HS-27A (cell line): ENCODE measurements at regions not wholly inside any gene's neighbourhood (a gene's known extent, or its start where the extent isn't known, plus 50 kb on each side); places are given as distances from the start of the nearest gene placed in this dataset.
"Not testable (repeated sequence)": the region's sequence is repeated elsewhere in the genome, so short reads cannot be mapped to it uniquely, and the experiment has no call there.

Experiments
- DNase-seq: peaks from one replicate; pipeline ENCODE4 v3.0.0-alpha.2; 2012; ENCODE audit warnings: low read depth, missing footprints

DNA sequence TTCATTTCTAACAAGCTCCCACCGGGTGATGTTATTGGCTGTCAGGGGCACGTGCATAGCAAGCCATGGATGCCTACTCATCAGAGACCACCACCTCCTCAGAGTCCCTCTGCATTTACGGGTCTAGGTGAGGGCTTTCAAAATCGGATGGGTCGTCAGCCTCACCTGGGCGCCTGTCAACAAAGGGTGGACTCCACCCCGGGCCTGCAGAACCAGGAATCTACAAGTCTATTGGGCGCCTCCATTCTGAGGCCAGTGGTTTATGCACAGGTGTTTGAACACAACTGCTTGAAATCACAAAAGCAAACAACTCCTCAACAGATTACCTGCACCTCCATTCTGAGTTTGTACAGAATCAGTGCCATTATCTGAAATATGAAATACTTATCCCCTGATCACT is 318.9 kb downstream of the PTTG2 start:
- no peak for DNase-seq

DNA sequence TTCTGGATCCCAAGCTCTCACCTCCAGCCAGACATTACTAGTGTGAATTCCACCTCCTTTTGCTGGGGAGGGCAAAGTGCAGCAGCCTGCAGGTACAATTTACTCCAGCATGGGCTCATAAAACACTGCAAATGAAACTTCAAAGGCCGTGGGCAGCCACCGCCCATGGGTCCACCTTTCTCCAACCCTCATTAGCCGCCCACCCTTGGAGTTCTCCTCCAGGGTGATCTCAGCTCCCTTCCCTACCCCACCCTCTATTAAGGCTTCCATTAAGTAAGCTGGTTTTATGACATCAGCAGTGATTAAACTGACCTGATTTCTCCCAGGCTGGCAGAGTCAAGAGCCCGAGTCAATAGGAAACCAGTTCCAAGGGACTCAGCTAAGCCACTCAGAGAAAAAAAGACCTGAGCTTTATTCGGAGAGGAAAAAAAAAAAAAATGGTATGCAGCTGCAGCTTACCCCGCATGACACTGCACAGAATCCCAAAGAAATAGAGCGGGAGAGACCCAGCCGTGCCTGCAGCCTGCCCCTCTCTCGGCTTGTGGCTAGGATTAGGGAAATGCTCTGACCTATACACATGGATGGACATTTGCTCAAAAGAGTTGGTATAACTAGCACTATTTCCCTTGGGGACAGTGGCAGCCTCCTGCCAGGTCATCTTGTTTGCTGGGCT is 319.6 kb downstream of the PTTG2 start:
- DNase-seq, result no peak

DNA sequence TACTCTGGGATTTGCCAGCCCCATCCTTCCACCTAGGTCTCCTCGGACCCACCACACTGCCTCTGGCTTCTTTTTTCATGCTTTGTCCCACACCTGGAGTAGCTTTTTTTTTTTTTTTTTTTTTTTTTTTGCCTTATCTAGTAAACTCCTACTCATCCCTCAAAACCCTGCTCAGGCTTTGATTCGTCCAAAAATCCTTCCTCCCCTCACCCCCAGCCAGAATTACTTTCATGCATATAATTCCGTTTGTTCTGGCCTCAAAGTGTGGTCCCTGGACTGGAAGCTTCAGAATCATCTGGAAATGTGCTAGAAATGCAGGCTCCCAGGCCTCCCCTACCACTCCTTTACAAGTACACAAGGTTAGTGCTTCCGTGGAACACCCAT is 320.1 kb downstream of the PTTG2 start:
- no peak for DNase-seq

DNA sequence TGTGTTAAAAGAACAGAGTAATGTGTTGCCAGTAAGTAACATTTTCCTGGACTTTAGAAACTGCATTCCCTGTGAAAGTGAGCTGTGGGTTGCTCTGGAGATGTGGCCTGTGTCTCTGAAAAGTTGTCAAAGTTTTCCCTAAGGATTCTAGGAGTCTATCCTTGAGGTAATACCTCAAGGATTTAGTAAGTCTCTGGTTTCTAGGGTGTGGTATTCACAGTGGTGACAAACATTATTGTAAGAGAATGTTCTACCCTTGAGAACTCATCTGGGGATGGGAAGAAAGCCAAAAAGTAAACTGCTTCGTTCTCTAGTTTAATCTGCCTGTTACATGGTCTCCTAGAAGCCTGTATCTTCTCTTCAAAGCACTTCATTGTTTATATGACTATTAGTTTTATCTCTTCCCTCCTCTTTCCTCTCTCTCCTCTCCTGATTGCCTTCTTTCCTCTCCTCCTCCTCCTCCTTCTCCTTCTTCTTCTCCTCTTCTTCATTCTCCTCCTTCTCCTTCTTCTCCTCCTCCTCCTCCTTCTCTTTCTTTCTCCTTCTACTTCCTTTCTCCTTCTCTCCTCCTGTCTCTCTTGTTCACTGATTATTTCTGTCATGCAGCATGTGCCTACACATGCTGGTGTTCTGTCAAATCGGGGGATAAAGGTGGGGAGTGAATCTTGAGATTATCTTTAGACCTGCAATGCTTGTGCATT is 321.3 kb downstream of the PTTG2 start:
- DNase-seq, result no peak

DNA sequence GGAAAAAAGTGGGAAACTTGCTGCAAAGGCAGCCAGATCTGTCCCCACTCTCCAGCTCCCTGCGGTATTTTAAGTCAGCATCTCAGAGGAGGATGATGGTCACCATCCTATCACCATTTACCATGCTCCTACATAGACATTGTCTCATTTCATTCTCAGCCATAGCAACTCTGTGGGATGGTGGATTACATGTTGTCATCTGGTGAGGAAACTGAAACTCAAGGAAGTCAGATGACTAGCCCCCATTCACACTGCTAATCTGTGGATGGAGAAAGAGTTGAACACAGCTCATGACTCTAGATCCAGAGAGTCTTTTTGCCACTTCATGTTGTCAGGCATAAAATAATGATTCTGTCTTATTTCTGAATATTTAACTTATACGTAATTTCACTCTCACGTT is 323.5 kb downstream of the PTTG2 start:
- DNase-seq, result no peak

DNA sequence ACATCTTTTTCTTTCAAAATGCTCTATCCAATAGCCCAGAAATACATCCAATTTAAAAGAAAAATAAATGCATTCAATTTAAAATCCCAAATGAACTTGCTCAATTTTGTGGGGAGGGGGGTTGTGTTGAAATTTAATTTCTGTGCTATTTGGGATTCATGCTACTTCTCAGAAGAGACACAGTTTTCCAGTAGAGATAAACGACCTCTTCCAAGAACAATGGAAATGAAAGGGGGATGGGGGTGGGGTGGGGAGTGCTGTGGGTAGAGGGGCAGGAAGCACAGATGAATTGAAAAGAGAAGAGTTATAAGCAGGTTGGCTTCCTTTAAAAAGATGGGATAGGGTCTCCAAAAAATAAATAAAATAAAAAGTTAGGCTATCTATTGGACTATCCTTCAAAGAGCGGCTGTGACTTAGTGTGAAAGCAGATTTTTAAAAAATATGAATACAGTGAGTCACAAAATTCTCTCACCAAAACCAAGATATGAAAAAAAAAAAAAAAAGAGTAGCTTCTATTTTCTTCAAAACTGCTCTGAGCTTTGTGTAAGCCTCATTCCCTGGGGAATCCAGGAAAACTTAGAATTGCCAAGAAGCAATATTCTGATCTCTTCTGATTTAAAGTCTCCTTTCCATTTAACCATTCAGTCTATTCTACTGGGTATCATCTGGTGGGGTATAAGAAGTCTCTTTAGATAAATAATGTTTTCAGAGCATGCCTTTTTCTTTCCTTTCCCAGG is 324.3 kb downstream of the PTTG2 start:
- DNase-seq, result no peak

DNA sequence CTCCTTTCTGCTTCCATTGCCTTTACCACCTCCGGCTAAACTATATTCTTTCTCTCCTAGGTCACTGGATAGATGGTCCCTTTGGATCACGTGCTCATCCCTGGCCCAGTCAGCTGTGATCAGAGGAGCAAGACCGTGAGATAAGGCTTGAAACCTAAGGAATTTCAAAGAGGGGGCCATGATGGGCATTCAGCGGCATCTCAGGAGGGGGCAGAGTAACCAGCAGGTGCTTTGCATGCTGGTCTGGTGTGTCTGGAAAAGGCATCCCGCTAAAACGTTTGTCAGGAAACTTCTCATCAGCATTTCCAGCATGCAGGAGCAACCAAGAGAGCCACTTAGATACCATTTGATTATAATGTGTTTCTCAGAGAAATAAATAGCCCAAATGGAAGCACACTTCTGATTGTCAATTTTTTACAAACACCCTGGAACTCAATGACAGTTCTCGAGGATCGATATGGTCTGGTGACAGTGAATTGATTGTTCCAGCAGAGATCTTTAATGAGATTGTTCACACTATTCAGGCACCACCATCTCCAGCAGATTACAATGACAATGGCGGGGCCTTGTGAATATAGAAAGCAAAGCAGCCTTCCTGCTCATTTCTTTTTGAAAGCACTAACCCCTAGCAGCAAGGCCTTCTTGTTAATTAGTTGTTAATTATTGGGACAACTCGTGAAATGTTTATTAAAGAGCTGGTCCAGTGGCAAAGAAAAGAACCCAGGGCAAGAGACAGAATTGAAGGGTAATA is 327.1 kb downstream of the PTTG2 start:
- no peak for DNase-seq

DNA sequence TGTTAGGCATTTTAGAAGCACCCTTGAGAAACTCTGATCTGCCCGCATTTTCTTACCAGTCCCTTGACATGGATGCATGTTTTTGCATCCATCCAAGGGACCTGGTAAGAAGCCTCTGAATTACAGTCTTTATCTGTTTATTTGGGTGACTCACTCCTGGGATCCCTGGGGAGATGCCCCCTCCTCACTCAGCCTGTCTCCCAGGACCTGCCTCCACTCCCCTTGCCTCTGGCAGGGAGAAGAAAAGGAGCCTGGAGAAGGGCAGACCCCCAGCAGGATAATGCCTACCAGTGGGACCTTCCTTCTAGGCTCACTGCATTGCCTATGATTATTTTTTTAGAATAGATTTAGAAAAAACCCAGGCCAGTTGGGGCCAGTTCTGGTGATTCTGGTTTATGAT is 329.4 kb downstream of the PTTG2 start:
- no peak for DNase-seq

DNA sequence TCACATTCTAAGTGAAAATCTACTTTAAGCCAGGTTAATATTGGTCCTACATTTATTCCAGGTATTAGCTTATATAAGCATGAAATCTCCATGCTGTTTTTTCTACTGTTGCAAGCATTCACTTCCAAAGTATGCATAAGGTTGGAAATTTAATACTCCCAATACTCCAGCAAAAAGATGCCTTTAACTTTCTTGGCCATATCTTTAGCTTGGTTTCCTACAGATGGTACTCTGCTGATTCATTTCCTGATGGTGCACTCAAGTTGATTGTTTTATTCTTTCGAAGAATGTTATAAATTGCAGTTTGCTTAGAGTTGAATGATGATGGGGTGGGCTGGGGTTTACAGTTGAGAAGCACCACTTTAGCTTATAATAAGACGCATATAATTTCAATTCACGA is 330.2 kb downstream of the PTTG2 start:
- DNase-seq, result no peak

DNA sequence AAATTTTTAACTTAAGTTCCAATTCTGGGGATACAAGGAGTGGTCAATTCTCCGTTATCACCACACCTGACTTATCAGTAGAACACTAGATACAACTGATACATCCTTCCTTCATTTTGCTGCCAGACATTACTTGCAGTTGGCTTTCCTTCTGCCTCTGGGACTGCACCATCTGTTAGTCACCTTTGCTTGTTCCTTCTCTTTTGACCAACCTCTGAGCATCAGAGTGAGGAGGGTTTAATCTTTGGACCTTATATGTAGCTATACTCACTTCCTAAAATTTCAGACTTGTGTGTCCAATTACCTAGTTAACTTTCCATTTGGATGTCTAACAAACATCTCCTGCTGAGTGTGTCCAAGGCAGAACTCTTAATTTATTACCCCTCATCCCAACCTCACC is 330.7 kb downstream of the PTTG2 start:
- DNase-seq, result no peak

DNA sequence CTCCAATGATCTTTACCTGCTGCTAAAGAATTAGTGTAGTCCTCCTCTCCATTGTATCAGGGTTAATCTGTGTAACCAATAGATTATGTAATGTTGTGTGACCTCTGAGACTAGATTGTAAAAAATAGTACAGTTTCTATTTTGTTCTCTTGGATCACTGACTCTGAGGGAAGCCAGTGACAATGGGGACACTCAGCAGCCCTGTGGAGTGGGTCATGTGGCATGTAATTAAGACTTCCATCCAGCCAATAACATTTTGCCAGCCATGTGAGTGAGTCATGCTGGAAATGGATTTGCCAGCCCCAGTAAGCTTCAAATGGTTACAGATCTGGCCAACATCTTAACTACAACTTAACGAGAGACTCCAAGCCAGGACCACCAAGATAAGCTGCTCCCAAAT is 332.3 kb downstream of the PTTG2 start:
- no peak for DNase-seq

DNA sequence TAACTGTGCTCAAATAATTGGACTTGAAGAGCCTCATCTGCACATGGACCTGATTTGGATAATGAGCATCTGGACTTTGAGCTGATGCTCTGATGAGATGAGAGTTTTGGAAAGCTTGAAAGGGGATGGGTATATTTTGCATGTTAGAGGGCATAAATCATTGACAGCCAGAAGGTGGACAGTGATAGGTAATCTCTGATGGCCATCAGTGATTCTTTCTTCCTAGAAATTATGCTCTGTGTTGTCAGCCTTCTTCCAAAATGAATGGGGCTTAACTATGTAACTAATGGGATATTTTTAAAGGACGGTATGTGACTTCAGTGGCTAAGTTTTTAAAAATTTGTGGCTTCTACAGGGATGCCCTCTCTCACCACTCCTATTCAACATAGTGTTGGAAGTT is 334.0 kb downstream of the PTTG2 start:
- no peak for DNase-seq

DNA sequence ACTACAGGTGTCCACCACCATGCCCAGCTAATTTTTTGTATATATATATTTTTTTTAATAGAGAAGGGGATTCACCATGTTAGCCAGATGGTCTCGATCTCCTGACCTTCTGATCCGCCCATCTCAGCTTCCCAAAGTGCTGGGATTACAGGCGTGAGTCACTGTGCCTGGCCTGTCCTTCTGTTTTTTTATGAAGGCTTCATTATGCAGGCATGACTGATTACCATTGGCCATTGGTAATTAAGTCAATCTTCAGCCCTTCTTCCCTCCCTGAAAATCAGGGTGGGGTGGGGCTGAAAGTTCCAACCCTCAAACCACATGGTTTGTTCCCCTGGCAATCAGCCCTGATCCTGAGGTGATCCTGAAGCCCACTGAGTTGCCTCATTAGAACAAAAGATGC is 336.9 kb downstream of the PTTG2 start:
- no peak for DNase-seq

DNA sequence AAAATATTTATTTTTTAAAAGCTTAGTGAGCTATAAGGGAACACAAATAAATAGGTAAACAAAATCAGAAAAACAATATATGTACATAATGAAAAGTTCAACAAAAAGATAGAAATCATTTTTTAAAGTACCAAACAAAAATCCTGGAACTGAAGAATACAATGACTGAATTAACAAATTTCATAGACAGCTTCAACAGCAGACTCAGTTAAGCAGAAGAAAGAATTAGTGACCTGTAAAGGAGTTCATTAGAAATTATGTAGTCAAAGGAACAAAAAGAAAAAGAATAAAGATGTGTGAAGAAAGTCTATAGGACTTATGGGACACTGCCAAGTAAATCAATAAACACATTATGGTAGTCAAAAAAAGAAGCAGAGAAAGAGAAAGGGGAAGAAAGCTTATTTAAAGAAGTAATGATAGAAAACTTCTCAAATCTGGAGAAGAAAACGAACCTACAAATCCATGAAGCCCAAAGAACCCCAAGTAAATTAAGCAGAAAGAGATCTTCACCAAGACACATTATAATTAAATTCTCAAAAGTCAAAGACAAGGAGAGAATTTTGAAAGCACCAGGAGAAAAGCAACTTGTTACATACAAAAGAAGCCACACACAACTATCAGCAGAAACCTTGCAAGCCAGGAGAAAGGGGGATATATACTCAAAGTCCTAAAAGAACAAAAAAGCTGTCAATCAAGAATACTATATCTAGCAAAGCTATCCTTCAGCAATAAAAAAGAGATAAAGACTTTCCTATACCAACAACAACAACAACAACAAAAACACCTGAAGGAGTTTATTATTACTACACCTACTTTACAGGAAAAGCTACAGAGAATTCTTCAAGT is 338.9 kb downstream of the PTTG2 start:
- DNase-seq, result no peak

DNA sequence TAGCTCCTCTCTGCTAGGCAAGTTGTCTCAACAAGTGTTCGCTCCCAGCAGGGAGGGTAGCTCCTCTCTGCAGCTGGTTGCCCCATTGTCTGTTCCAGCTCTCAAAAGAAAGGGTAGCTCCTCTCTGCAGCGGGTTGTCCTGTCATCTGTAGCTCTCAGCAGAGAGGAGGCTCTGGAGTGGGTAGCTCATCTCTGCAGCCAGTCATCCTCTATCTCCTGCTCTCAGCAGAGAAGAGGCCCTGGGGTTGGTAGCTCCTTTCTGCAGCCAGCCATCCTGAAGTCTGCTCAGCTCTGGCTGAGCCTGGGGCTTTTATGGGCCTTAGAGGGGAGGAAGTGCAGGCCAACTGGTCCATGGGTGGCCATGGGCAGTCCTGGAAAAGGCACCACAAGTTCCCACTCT is 342.7 kb downstream of the PTTG2 start:
- no peak for DNase-seq

DNA sequence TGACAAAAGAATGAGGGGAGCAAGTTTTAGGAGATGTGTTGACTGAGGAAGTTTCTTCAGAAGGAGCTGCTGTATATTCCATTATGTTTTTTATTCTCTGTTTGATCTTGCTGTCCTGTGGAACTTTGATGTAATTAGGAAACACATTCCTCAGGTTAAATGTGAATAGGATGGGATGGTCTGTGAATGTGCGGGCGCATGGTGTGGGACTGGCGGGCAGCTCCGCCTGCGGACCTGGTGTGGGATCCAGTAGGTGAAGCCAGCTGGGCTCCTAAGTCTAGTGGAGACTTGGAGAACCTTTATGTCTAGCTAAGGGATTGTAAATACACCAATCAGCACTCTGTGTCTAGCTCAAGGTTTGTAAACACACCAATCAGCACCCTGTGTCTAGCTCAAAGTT is 344.3 kb downstream of the PTTG2 start:
- DNase-seq, result not testable (repeated sequence)

DNA sequence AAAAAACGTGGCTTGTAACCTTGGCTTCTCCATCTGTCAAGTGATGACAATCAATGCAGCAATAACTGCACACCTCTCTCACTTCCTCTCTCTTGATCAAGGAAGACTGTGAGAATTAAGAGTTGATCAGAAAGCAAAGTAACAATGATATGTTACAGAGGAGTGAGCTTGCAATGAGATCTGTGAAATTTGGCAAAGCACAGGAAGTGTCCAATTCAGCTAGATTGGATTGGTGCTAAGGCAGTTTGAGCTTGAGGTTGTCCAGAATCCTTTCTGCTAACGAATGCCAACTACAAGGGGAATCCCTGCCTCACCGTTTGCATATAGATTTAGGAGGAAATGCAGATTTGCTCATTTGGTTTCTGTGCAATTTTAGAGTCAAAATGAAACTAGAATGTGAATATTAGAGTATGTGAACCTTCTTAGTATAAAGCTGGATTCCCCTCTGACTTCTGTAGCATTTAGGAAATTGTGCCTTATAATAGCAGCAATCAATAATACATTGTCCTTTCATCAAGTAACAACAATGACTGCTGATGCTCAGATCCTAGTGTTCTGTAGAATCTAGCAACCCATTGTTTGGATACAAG is 346.4 kb downstream of the PTTG2 start:
- DNase-seq, result no peak

DNA sequence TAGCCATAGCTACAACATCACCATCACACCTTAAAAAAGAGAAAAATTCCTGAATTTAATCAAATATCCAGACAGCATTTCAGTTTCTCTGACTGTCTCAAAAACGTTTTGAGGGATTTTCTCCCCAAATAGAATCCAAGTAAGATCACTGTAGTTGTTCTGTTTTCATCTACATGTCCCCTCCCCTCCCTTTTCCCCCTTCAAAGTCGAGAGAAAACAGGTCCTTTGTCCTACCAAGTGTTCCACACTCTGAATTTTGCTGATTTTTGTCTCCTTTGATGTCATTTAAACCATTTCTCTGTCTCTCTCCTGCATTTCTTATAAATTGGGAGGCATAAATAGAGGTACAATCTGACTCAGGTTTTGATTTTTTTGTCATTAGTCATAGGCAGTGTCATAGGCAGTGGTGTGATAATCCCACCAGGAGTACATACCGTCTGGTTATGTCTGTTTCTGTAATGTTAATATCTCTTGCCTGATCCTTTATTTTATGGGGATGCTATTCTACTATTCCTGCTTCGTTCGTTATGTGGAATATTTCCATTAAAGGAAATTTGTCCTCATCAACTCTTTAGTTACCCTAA is 348.6 kb downstream of the PTTG2 start:
- DNase-seq, result no peak

DNA sequence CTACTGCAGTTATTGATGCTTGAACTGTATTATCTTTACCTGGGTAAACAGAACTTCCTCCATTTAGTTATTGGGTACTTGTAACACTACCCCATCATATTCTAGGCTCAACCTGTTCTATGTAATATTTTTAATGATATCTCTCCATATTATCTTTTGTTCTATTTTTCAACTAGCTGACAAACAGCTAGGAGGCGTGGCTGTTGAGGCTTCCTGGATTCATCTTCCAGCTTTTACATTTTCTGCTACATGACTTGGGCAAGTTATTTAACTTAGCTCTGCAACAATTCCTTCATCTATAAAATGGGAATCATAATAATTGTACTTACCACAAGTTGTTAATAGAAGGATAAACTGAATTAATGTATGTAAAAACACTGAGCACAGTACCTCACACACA is 349.3 kb downstream of the PTTG2 start:
- no peak for DNase-seq

DNA sequence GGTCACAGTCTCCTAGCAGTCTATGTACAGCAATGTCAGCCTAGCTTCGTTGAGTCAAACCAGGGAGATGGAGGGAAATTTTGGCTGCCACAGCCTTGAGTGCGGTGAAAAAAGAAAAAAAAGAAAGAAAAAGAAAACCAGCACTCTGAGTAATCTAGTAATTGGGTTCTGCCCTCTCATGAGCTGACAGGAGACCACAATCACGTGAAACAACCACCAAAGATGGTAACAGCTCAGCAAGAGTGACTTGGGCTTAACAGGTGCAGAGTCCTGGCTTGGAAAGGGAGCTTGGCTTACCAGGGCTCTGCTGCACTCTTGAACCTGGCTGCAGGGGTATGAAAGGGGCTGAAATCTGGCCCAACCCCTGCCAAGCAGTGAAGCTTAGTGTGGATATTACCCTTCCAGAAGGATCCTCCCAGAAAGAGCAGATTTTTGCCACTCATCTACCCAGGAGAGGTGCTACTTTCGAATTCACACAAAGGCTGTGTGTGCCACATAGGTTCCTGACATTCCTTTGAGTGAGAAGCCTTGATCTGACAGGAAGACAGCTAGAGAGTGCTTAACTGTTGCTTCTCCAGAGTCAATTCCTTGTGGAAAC is 350.3 kb downstream of the PTTG2 start:
- DNase-seq, result no peak
